Left lung (tissue), 4 donors: ENCODE measurements at regions not wholly inside any gene's neighbourhood (a gene's known extent, or its start where the extent isn't known, plus 50 kb on each side); places are given as distances from the start of the nearest gene placed in this dataset.

ENCODE experiments used
- ATAC-seq: fragments of 200-7000 bp; cut with Tn5 transposase; one replicate; pipeline ENCODE4 v1.9.1; 2020; ENCODE audit warnings: moderate library complexity
- DNase-seq, 4 donors: peaks; one replicate each; pipeline ENCODE4 v3.0.0-alpha.2; 2013 to 2020
- H3K27ac ChIP-seq, 2 donors: fragments of 200-600 bp; sonication (generic) in 1 of 2; one replicate each; pipeline versions ENCODE4 v1.5.0 to v1.8.0; 2020 to 2021
- H3K27me3 ChIP-seq, 2 donors: fragments of 200-600 bp; sonication (generic) in 1 of 2; one replicate each; pipeline versions ENCODE4 v1.5.0 to v1.8.0; 2020 to 2021
- H3K36me3 ChIP-seq, 2 donors: fragments of 200-600 bp; sonication (generic) in 1 of 2; one replicate each; pipeline versions ENCODE4 v1.5.0 to v1.8.0; 2020 to 2021
- H3K4me1 ChIP-seq, 2 donors: fragments of 200-600 bp; one replicate each; pipeline ENCODE4 v1.8.0; 2021
- H3K4me3 ChIP-seq, 2 donors: fragments of 200-600 bp; sonication (generic) in 1 of 2; one replicate each; pipeline versions ENCODE4 v1.5.0 to v1.8.0; 2020 to 2021; ENCODE audit warnings: mild to moderate bottlenecking in 1 of 2
- H3K9me3 ChIP-seq, 2 donors: fragments of 200-600 bp; sonication (generic) in 1 of 2; one replicate each; pipeline versions ENCODE4 v1.5.0 to v1.8.0; 2020 to 2021
- intact Hi-C, 2 donors: fragments of 100-400 bp; cut with DNase I; formaldehyde crosslinking; loops; one replicate each; pipeline versions ENCODE4 v1.11.2 to v1.14.2; 2022
- TF ChIP-seq, protein P1 (sequence below), 2 donors: fragments of 200-600 bp; sonication (generic) in 1 of 2; IDR thresholded peaks; one replicate each; pipeline versions ENCODE4 v1.5.0 to v1.8.0; 2021; ENCODE audit warnings: antibody characterized with exemption in 2 of 2
- donor health status: DM: no; HTN: yes; CAD: no.
- donor health status: DM: no; HTN: no; CAD: no.

DNA sequence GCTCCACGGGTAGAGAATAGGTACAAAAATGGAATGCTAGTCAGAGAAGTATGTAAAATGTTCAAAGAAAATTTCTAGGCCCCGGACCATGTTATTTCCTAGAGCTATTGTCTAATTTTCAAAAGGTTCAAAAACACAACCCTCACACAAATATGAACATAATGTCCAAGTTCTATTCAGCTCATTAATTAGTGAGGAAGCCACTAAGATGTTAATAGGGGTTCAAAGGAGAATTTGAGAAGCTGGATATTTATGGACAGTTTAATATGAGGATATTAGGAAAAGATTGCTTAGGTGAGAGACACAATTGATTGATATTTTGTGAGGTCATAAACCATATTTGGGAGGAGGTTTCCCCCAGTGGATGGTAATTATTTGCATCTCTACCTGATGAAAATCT, 710.6 kb upstream of the ID2 start:
- Histone ChIP-seq H3K27me3 (no peaks in the 10 kb centered on the region), H3K36me3 (no peaks in the 10 kb centered on the region), H3K9me3 (no peaks in the 10 kb centered on the region), H3K4me3 (no peak overlapping the region), H3K27ac (no peak overlapping the region), H3K4me1 (no peaks in the 10 kb centered on the region)
- intact Hi-C loops: no loop called here
- TF ChIP-seq, protein P1, sequence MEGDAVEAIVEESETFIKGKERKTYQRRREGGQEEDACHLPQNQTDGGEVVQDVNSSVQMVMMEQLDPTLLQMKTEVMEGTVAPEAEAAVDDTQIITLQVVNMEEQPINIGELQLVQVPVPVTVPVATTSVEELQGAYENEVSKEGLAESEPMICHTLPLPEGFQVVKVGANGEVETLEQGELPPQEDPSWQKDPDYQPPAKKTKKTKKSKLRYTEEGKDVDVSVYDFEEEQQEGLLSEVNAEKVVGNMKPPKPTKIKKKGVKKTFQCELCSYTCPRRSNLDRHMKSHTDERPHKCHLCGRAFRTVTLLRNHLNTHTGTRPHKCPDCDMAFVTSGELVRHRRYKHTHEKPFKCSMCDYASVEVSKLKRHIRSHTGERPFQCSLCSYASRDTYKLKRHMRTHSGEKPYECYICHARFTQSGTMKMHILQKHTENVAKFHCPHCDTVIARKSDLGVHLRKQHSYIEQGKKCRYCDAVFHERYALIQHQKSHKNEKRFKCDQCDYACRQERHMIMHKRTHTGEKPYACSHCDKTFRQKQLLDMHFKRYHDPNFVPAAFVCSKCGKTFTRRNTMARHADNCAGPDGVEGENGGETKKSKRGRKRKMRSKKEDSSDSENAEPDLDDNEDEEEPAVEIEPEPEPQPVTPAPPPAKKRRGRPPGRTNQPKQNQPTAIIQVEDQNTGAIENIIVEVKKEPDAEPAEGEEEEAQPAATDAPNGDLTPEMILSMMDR (IDR thresholded peaks at IDR 0.05): no peak
- ATAC-seq (no peak), DNase-seq (no peak)

DNA sequence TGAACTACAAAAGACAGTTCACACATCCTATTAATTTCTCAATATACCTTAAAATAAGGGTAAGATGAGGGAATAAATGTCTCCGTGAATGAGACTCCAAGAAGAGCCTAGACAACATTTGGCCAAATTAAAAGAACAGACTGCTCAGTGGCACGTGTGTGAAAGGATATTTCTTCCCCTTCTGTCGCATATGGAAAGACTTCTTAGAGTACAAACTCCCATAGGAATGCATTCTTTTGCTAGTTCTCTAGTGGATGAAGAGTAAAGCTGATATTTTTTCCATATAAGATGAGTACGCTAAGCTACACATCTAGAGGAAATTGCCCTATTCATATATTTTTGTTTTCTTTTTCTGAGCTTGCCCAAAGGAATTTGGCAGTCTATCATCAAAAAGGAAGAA, 710.0 kb upstream of the ID2 start:
- no peaks in the 10 kb centered on the region for H3K4me1 ChIP-seq
- no peaks in the 10 kb centered on the region for H3K36me3 ChIP-seq
- TF ChIP-seq, protein P1 (IDR thresholded peaks at IDR 0.05): no peak
- H3K27ac ChIP-seq: no peak overlapping the region
- no peak overlapping the region for H3K4me3 ChIP-seq
- ATAC-seq (no peak), DNase-seq (no peak)
- H3K9me3 ChIP-seq: no peaks in the 10 kb centered on the region
- intact Hi-C loops: no loop called here
- H3K27me3 ChIP-seq: no peaks in the 10 kb centered on the region

DNA sequence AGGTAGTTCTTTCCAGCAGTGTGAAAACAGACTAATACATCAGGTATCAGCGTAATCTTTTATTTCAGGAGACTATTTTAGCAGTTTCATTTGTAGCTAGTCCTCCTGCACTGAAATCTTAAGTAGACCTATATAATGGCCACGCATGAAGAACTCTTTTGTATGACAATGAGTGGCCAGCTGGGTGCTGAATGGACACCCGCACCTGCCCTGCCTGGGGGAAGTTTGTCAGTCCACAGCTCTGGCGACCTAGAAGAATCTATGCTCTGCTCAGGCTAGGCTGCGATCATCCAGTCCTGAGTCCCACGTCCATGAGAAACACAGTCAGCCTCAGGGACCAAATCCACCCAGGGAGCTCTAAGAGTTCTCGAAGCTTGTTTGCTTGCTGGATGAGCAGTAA, 709.2 kb upstream of the ID2 start:
- H3K9me3 ChIP-seq: no peaks in the 10 kb centered on the region
- intact Hi-C loops: no loop called here
- H3K27me3 ChIP-seq: no peaks in the 10 kb centered on the region
- no peaks in the 10 kb centered on the region for H3K36me3 ChIP-seq
- no peak for DNase-seq
- no peaks in the 10 kb centered on the region for H3K4me1 ChIP-seq
- no peak overlapping the region for H3K4me3 ChIP-seq
- TF ChIP-seq, protein P1 (IDR thresholded peaks at IDR 0.05): no peak
- H3K27ac ChIP-seq: no peak overlapping the region
- no peak for ATAC-seq

DNA sequence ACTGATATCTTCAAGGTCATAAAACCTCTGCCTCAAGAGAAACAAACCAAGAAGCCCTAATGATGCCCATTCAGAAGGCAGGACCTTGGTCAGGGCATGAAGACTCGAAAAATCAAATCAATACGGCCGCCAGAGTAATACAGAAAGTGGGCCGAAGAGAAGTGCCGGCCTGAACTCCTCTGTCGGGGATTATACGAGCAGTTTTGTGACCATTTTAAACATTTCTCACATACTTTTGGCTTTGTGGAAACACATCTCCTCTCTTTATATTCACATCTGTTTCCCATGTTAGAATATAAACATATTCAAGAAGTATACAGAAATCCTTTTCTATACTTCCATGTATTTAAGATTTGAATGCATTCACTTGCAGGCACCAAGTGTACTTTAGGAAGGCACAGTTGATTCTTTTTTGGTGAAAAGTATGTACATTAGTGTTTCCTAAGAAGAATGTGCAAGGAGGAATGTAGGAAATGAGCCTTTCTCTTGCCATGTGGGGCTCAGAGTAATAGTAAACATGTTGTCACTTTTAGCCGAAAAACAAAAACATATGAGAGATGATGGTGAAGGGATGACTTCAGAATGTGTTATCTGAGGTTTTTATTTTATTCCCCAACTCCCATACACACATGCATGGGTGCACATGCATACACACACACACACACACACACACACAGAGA, 707.9 kb upstream of the ID2 start:
- DNase-seq (no peak), ATAC-seq (no peak)
- intact Hi-C loops: no loop called here
- Histone ChIP-seq H3K27me3 (no peaks in the 10 kb centered on the region), H3K4me3 (no peak overlapping the region), H3K9me3 (no peaks in the 10 kb centered on the region), H3K36me3 (no peaks in the 10 kb centered on the region), H3K27ac (no peak overlapping the region), H3K4me1 (no peaks in the 10 kb centered on the region)
- TF ChIP-seq, protein P1 (IDR thresholded peaks at IDR 0.05): no peak

DNA sequence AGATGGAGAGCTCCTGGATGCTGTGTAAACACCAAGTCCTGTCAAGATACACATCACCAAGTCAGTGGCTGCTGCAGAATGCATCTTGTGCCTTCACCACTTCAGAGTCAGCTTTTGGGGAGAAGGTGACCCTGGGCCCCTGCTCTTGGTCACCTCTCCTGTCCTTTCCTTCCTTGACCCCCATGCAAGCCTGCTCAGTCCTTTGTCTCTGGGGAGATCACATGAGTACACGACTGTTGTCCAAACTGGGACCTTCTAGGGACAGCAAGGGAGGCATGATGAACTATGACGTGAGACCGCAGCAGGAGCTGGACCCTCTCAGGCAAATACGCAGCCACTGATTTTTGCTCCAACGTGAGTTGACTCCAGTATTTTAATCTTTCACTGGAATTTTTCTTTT, 706.9 kb upstream of the ID2 start:
- Histone ChIP-seq H3K4me1 (no peaks in the 10 kb centered on the region), H3K27me3 (no peaks in the 10 kb centered on the region), H3K9me3 (no peaks in the 10 kb centered on the region), H3K4me3 (no peak overlapping the region), H3K36me3 (no peaks in the 10 kb centered on the region), H3K27ac (no peak overlapping the region)
- intact Hi-C loops: no loop called here
- ATAC-seq: no peak
- DNase-seq: no peak
- TF ChIP-seq, protein P1 (IDR thresholded peaks at IDR 0.05): no peak
